ENCODE measurements at regions not wholly inside any gene's neighbourhood (a gene's known extent, or its start where the extent isn't known, plus 50 kb on each side); places are given as distances from the start of the nearest gene placed in this dataset.

DNA sequence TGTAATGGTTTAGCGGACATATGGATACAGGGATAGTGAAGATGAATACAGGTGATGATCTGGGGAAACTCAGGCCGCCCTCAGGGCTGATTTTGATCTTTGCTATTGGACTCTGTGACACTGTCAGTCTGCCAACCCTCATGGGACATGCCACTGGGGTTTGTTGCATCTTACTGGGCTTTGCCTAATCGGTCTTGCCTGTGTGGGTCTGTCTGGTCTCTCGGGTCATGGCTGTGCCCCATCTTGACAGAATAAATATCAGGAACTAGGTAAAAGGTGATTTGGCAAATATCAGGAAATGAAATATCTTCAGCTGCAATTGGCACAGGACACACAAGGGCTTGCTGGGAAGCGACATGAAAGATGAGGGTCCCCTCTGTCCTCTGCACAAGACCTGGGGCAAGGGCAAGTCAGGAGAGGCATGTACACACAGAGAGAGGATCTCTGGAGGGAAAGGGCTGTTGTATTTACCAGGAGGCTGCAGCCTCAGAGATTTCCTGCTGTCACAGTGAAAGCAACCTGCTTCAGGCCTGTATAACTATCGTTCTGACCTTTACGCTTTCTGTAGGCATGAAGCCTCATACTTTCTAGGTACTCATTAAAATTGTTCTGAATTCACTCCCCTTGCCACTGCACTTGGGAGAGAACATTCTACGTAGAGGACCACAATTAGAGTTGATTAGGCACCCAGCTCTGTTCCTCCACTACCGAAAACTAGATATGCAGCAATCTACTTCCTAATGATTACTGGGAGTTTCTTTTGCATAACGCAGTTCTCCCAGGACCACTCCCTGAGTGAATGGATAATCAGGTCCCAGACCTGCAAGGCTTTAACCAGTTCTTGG, 52.0 kb upstream of the GADD45A start:
- TF ChIP-seq EZH2 (IDR thresholded peaks at IDR 0.05; ENCODE audit: insufficient read depth, poor library complexity, severe bottlenecking) (no peak), EZH2phosphoT487 (IDR thresholded peaks at IDR 0.05; ENCODE audit: insufficient read depth, low read depth) (no peak)
